PC-3 (cell line): ENCODE measurements at regions not wholly inside any gene's neighbourhood (a gene's known extent, or its start where the extent isn't known, plus 50 kb on each side); places are given as distances from the start of the nearest gene placed in this dataset.

Source experiments
- ATAC-seq: fragments of 200-7000 bp; cut with Tn5 transposase; 2 replicates; pipeline ENCODE4 v1.9.1; 2020; ENCODE audit warnings: mild to moderate bottlenecking, moderate library complexity
- BruUV-seq: library from RNA; stranded (reverse); fragments of 400-500 nt; replicated peaks from 2 replicates; lab custom pipeline; 2021; lab: Mats Ljungman, UMichigan
- CTCF ChIA-PET: fragments of 300-600 bp; sonication (Branson Sonifier 250); formaldehyde crosslinking; loops from one replicate; lab custom pipeline; 2022; ENCODE audit warnings: antibody characterized with exemption; lab: Charles Lee
- POLR2A ChIA-PET: fragments of 300-600 bp; sonication (Branson Sonifier 250); formaldehyde crosslinking; loops from one replicate; lab custom pipeline; 2022; ENCODE audit warnings: antibody characterized with exemption; ENCODE audit not compliant: unreplicated experiment; lab: Charles Lee
- DNase-seq: peaks from one replicate; pipeline ENCODE4 v3.0.0-alpha.2; 2015
- H2AFZ ChIP-seq: fragments of 300-600 bp; sonication (generic); 2 replicates; pipeline ENCODE4 v1.6.0; 2016; ENCODE audit warnings: antibody characterized with exemption, low read length
- H3F3A ChIP-seq: fragments of 300-600 bp; sonication (generic); one replicate; pipeline ENCODE4 v1.6.0; 2017; ENCODE audit warnings: antibody characterized with exemption, low read length, control low read depth, mild to moderate bottlenecking; ENCODE audit not compliant: unreplicated experiment
- H3K27ac ChIP-seq: fragments of 300-600 bp; sonication (generic); 2 replicates; pipeline ENCODE4 v1.5.1; 2016; ENCODE audit warnings: mild to moderate bottlenecking, low read length
- H3K27me3 ChIP-seq: fragments of 300-600 bp; sonication (generic); 2 replicates; pipeline ENCODE4 v1.6.1; 2016; ENCODE audit warnings: low read length, mixed read lengths
- H3K36me3 ChIP-seq: fragments of 300-600 bp; sonication (generic); 2 replicates; pipeline ENCODE4 v1.6.1; 2016; ENCODE audit warnings: low read depth, mixed run types, low read length, mixed read lengths
- H3K4me1 ChIP-seq: fragments of 300-600 bp; sonication (generic); 2 replicates; pipeline ENCODE4 v1.5.1; 2016; ENCODE audit warnings: low read length; ENCODE audit not compliant: insufficient read depth
- H3K4me2 ChIP-seq: fragments of 300-600 bp; sonication (generic); 2 replicates; pipeline ENCODE4 v1.6.0; 2016; ENCODE audit warnings: low read length
- H3K4me3 ChIP-seq: fragments of 300-600 bp; sonication (generic); 2 replicates; pipeline ENCODE4 v1.5.1; 2016; ENCODE audit warnings: mild to moderate bottlenecking, low read length, mixed read lengths
- H3K79me2 ChIP-seq: fragments of 300-600 bp; sonication (generic); 2 replicates; pipeline ENCODE4 v1.6.1; 2017; ENCODE audit warnings: low read length, mixed read lengths
- H3K9ac ChIP-seq: fragments of 300-600 bp; sonication (generic); 2 replicates; pipeline ENCODE4 v1.6.0; 2016; ENCODE audit warnings: mild to moderate bottlenecking, low read length
- H3K9me2 ChIP-seq: fragments of 300-600 bp; sonication (generic); replicated peaks from 2 replicates; pipeline ENCODE4 v1.6.1; 2016; ENCODE audit warnings: mixed run types, low read length, mixed read lengths
- H3K9me3 ChIP-seq: fragments of 300-600 bp; sonication (generic); 2 replicates; pipeline ENCODE4 v1.6.1; 2016; ENCODE audit warnings: low read length, mixed read lengths
- H4K20me1 ChIP-seq: fragments of 300-600 bp; sonication (generic); 2 replicates; pipeline ENCODE4 v1.6.1; 2016; ENCODE audit warnings: low read length, mixed read lengths
- CTCF ChIP-seq: fragments of 300-600 bp; sonication (generic); conservative IDR thresholded peaks from 2 replicates; pipeline ENCODE4 v1.5.1; 2017; ENCODE audit warnings: antibody characterized with exemption, low read depth, mild to moderate bottlenecking, low read length
- EZH2 ChIP-seq: fragments of 300-600 bp; sonication (generic); IDR thresholded peaks from one replicate; pipeline ENCODE4 v1.6.1; 2017; ENCODE audit warnings: antibody characterized with exemption, mild to moderate bottlenecking, low read length; ENCODE audit not compliant: unreplicated experiment
- EZH2phosphoT487 ChIP-seq: fragments of 300-600 bp; sonication (generic); IDR thresholded peaks from 2 replicates; pipeline ENCODE4 v1.6.1; 2018; ENCODE audit warnings: mild to moderate bottlenecking, antibody characterized with exemption, low read length, borderline replicate concordance
- intact Hi-C: fragments of 100-400 bp; cut with micrococcal nuclease; formaldehyde crosslinking; loops from 2 replicates; pipeline ENCODE4 v1.9.0; 2023

GRCh38 chr21:30943243-30943642, 61.9 kb upstream of the KRTAP11-1 start:
- Histone ChIP-seq H3K4me3 (no peak overlapping the region), H3K79me2 (no peaks in the 10 kb centered on the region), H3F3A (no peaks in the 10 kb centered on the region), H3K9me2 (0 out of 2 replicates have a peak, but pooled peaks cover 3% of the 10 kb centered on the region), H4K20me1 (no peaks in the 10 kb centered on the region), H3K27me3 (peaks cover 23% of the 10 kb centered on the region; the same call in 1 of the 2 replicates), H3K4me2 (no peak overlapping the region), H3K9me3 (no peaks in the 10 kb centered on the region), H3K9ac (no peak overlapping the region), H2AFZ (no peak overlapping the region), H3K36me3 (no peaks in the 10 kb centered on the region), H3K4me1 (no peaks in the 10 kb centered on the region), H3K27ac (no peak overlapping the region)
- DNase-seq, result no peak
- ATAC-seq, result no peak
- no TSS peak for BruUV-seq
- ChIA-PET POLR2A (no interaction called here), CTCF (no interaction called here)
- TF ChIP-seq CTCF (no peak), EZH2 (no peak)
- intact Hi-C loops, result no loop called here

DNA sequence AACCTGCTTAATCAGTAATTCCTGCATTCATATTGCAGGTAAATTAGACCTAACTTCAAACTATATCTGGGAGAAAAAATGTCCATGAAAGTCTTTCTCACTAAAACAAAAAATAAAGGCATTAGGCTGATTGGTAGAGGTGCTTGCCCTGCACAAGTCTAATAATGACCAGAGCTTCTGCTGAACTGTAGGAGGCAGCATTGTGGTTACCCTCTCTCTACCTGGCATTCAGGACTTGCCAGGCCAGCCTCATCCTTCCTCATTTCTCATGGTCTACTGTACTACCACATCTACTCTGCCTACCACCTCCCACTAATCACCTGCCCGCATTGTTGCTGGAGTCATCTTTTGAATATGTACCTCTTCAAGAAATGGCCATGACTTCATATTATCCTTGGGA, 60.8 kb upstream of the KRTAP11-1 start:
- intact Hi-C loops, result no loop called here
- no peak overlapping the region for H2AFZ ChIP-seq

DNA sequence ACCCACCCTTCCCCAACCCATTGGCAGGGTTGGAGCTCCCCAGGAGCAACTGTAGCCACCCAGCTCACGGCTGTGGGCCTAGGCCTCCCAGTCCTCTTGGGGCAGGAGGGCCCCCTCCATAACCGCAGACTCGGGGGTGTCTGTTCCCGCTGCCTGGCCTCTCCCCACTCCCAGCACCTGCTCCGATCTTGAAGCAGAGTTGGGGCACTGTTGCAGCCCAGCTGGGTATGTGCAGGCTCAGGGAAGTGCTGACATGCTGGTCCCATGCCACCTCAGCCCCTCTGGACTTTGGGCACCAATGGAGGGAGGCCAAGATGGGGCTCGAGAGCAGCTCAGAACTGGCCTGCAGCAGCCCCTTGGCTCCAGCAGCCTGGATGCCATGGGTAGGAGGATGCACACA, 54.8 kb upstream of the KRTAP11-1 start:
- H3K4me2 ChIP-seq, result no peak overlapping the region
- H2AFZ ChIP-seq, result no peak overlapping the region
- no peaks in the 10 kb centered on the region for H3K9me3 ChIP-seq
- H3K36me3 ChIP-seq, result no peaks in the 10 kb centered on the region
- BruUV-seq, result no TSS peak
- DNase-seq, result no peak
- H3K4me1 ChIP-seq, result no peaks in the 10 kb centered on the region
- H3K9me2 ChIP-seq, result no peaks in the 10 kb centered on the region
- no peaks in the 10 kb centered on the region for H3K79me2 ChIP-seq
- intact Hi-C loops, result no loop called here
- ATAC-seq, result no peak
- peaks cover 11% of the 10 kb centered on the region; the same call in 1 of the 2 replicates for H3K27me3 ChIP-seq
- POLR2A ChIA-PET, result no interaction called here
- H3K9ac ChIP-seq, result no peak overlapping the region
- H3K27ac ChIP-seq, result no peak overlapping the region
- CTCF ChIA-PET, result no interaction called here
- no peaks in the 10 kb centered on the region for H3F3A ChIP-seq
- TF ChIP-seq EZH2phosphoT487, result no peak
- TF ChIP-seq CTCF, result no peak
- no peak for TF ChIP-seq EZH2
- no peak overlapping the region for H3K4me3 ChIP-seq
- no peaks in the 10 kb centered on the region for H4K20me1 ChIP-seq

More for the DNA sequence above, 60.8 kb upstream of the KRTAP11-1 start:
- ATAC-seq, result no peak
- no peak overlapping the region for H3K27ac ChIP-seq
- no peaks in the 10 kb centered on the region for H3K36me3 ChIP-seq
- POLR2A ChIA-PET, result no interaction called here
- no peaks in the 10 kb centered on the region for H4K20me1 ChIP-seq
- DNase-seq, result no peak
- CTCF ChIA-PET, result no interaction called here
- TF ChIP-seq EZH2 (no peak), EZH2phosphoT487 (no peak)
- H3K9me2 ChIP-seq, result 0 out of 2 replicates have a peak, but pooled peaks cover 3% of the 10 kb centered on the region
- H3K4me2 ChIP-seq, result no peak overlapping the region
- H3K4me1 ChIP-seq, result no peaks in the 10 kb centered on the region
- H3K9ac ChIP-seq, result no peak overlapping the region
- H3K27me3 ChIP-seq, result peaks cover 22% of the 10 kb centered on the region; the same call in 1 of the 2 replicates
- H3F3A ChIP-seq, result no peaks in the 10 kb centered on the region
- no peak overlapping the region for H3K4me3 ChIP-seq
- no peaks in the 10 kb centered on the region for H3K9me3 ChIP-seq
- H3K79me2 ChIP-seq, result no peaks in the 10 kb centered on the region
- BruUV-seq, result no TSS peak
